HepG2 (cell line): ENCODE measurements at regions not wholly inside any gene's neighbourhood (a gene's known extent, or its start where the extent isn't known, plus 50 kb on each side); places are given as distances from the start of the nearest gene placed in this dataset.

Source experiments
- CHD4 ChIP-seq: fragments of 200-600 bp; sonication (generic); IDR thresholded peaks from 2 replicates; pipeline ENCODE4 v1.7.0; 2017; ENCODE audit warnings: mild to moderate bottlenecking, low read length, borderline replicate concordance
- FOXA3 ChIP-seq: IDR thresholded peaks from 2 replicates; pipeline ENCODE4 v1.6.1; 2016; ENCODE audit warnings: missing genetic modification reagents, missing compliant biosample characterization
- HBP1 ChIP-seq: IDR thresholded peaks from 2 replicates; pipeline ENCODE4 v1.6.1; 2016; ENCODE audit warnings: low read depth, control low read depth
- MAX ChIP-seq: IDR thresholded peaks from 2 replicates; pipeline ENCODE4 v1.6.1; 2012; ENCODE audit warnings: inconsistent platforms
- PAXIP1 ChIP-seq: sonication (generic); formaldehyde crosslinking; conservative IDR thresholded peaks from 2 replicates; pipeline ENCODE4 v1.4.0; 2020; ENCODE audit warnings: mild to moderate bottlenecking, missing genetic modification reagents, moderate library complexity
- RERE ChIP-seq: IDR thresholded peaks from 2 replicates; pipeline ENCODE4 v1.6.1; 2016; ENCODE audit warnings: low read depth, missing genetic modification reagents, missing compliant biosample characterization
- TCF7 ChIP-seq: sonication (generic); IDR thresholded peaks from 2 replicates; pipeline ENCODE4 v1.6.1; 2016; ENCODE audit warnings: antibody characterized with exemption, low read depth
- TCF7L2 ChIP-seq: IDR thresholded peaks from 2 replicates; pipeline ENCODE4 v1.6.1; 2011; ENCODE audit warnings: mild to moderate bottlenecking, low read depth, low read length, moderate library complexity
- ZBTB10 ChIP-seq: sonication (generic); formaldehyde crosslinking; IDR thresholded peaks from 2 replicates; pipeline ENCODE4 v1.4.0; 2020; ENCODE audit warnings: missing genetic modification reagents, borderline replicate concordance
- ZMYM2 ChIP-seq: sonication (generic); formaldehyde crosslinking; IDR thresholded peaks from 2 replicates; pipeline ENCODE4 v1.8.0; 2022; ENCODE audit warnings: mild to moderate bottlenecking, missing genetic modification reagents
- ZNF205 ChIP-seq: IDR thresholded peaks from 2 replicates; pipeline ENCODE4 v1.6.1; 2018; ENCODE audit warnings: missing biosample characterization, missing genetic modification reagents
- ZNF891 ChIP-seq: sonication (generic); formaldehyde crosslinking; IDR thresholded peaks from 2 replicates; pipeline ENCODE4 v1.5.0; 2020; ENCODE audit warnings: mild to moderate bottlenecking, missing genetic modification reagents
- ZSCAN29 ChIP-seq: sonication (generic); formaldehyde crosslinking; conservative IDR thresholded peaks from 2 replicates; pipeline ENCODE4 v1.4.0; 2020; ENCODE audit warnings: mild to moderate bottlenecking, missing genetic modification reagents

- TF ChIP-seq ZBTB10 (peak; percentile 80; the same call in 1 of the 2 replicates), HBP1 (CRISPR knock-in tag) (peak; percentile 95), ZSCAN29 (CRISPR knock-in tag) (peak; percentile 73; the same call in 1 of the 2 replicates), FOXA3 (CRISPR knock-in tag) (peak; percentile 90), ZNF891 (CRISPR knock-in tag) (0 out of 2 replicates have a peak, but pooled peaks have one; percentile 7), CHD4 (peak; percentile 81; the same call in 1 of the 2 replicates), TCF7 (peak; percentile 96), ZMYM2 (CRISPR knock-in tag) (no peak), ZNF205 (CRISPR knock-in tag) (peak; percentile 61), RERE (CRISPR knock-in tag) (peak; percentile 79), MAX (peak; percentile 70), TCF7L2 (peak; percentile 87), PAXIP1 (CRISPR knock-in tag) (peak; percentile 95)
These were observed 134.2 kb downstream of the MGAT5B start (continued) for GRCh38 chr17:77002103-77003045.
